ENCODE measurements at regions not wholly inside any gene's neighbourhood (a gene's known extent, or its start where the extent isn't known, plus 50 kb on each side); places are given as distances from the start of the nearest gene placed in this dataset.

- no peak for DNase-seq (ENCODE audit: low spot score)
- intact Hi-C loops (cut with DNase I), result no loop called here
Observed at GRCh38 chr13:89749888-89750287, 1597.6 kb upstream of the MIR17HG start.

DNA sequence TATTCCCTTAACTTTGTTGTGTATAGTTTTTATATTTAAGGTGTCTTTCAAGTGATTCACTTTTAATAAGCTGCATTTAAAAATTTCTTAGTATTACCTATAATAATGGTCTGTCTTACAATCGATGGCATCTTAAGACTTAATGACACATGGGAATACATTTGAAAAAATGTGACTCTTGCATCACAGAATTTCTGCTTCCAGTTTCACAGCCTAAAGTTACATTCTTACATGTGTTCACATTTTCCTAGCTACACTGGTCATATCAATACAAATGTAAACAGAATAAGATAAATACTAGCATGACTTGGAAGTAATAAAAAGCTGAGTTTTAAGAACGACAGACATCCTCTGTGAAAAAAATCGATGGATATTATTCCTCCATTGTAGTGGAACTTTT is 1597.1 kb upstream of the MIR17HG start:
- no peak for DNase-seq (ENCODE audit: low spot score)
- intact Hi-C loops (cut with DNase I), result no loop called here

GRCh38 chr13:89751432-89751930 is 1596.0 kb upstream of the MIR17HG start:
- intact Hi-C loops (cut with DNase I), result no loop called here
- DNase-seq (ENCODE audit: low spot score), result no peak

DNA sequence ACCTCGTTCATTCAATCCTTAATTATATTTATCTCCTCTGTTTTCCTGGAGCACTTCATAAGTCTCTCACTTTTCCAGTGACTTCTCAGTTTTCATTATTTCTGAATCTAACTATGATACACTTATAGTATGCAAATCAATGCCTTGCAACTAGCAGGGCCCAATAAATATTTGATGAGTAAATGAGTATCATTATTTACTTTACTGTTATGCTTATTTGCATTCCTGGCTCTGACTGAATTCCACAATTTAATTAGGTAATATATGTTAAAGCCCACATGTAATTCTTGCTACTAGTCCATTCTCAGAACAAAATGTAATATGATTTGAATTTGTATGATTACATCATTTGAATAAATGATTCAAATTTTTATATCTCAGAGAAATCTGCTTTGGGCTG is 1595.1 kb upstream of the MIR17HG start:
- intact Hi-C loops (cut with DNase I), result no loop called here
- DNase-seq (ENCODE audit: low spot score), result no peak

DNA sequence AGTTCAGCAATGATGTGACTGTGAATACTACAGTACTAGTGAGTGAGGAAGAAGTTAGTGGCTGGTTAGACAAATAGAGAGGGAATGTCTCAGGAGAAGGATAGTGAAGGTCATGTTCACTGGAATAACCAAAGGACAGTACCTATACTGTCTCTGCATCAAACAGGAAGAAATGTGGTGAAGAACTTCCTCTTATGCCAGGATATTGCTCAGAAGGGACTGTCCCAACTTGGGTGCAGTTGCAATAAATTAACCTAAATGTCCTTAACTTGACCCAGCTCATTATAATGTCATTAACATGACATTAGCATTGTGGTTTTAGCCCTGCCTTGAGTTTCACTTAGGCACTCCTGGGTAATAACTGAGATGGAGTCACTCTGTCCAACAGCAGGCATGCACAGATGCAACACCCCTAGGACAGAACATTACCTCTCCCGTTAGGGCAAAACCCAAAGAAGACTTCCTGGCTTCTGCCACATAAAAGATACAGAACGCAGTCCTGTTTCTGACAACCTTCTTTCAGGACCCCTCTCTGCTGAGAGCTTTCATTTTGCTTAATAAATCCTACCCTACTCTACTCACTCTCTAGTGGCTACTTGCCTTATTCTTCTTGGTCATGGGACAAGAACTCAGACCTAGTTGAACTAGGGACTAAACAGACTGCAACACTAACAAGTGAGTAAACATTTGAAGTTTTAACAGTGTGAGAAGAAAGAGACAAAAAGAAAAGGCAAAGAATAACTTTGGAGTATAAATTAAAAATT is 1591.6 kb upstream of the MIR17HG start:
- no peak for DNase-seq (ENCODE audit: low spot score)
- intact Hi-C loops (cut with DNase I), result no loop called here

DNA sequence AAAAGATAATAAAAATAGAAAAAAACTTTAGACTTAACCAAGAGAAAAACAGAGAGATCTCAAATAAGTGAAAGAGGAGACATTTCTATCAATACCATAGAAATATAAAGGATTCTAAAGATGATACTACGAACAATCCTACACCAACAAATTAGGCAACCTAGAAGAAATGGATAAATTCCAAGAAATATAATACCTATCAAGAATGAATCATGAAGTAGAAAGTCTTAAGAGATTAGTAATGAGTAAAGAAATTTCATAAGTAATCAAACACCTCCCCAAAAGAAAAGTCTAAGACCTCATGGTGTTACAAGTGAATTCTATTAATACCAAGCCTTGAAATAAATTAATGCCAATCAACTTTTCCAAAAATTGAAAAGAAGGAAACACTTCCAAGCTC is 1584.5 kb upstream of the MIR17HG start:
- intact Hi-C loops (cut with DNase I), result no loop called here
- no peak for DNase-seq (ENCODE audit: low spot score)

GRCh38 chr13:89783221-89783755 is 1564.2 kb upstream of the MIR17HG start:
- intact Hi-C loops (cut with DNase I), result no loop called here
- no peak for DNase-seq (ENCODE audit: low spot score)

GRCh38 chr13:89784161-89784809 is 1563.2 kb upstream of the MIR17HG start:
- intact Hi-C loops (cut with DNase I), result no loop called here
- no peak for DNase-seq (ENCODE audit: low spot score)

GRCh38 chr13:89786531-89786930 is 1561.0 kb upstream of the MIR17HG start:
- intact Hi-C loops (cut with DNase I), result no loop called here

GRCh38 chr13:89790696-89791095 is 1556.8 kb upstream of the MIR17HG start:
- intact Hi-C loops (cut with DNase I), result no loop called here
- DNase-seq (ENCODE audit: low spot score), result no peak

More at GRCh38 chr13:89786531-89786930, 1561.0 kb upstream of the MIR17HG start:
- no peak for DNase-seq (ENCODE audit: low spot score)

- intact Hi-C loops (cut with DNase I), result no loop called here
- DNase-seq (ENCODE audit: low spot score), result no peak
Observed at GRCh38 chr13:89791971-89792630, 1555.4 kb upstream of the MIR17HG start.

DNA sequence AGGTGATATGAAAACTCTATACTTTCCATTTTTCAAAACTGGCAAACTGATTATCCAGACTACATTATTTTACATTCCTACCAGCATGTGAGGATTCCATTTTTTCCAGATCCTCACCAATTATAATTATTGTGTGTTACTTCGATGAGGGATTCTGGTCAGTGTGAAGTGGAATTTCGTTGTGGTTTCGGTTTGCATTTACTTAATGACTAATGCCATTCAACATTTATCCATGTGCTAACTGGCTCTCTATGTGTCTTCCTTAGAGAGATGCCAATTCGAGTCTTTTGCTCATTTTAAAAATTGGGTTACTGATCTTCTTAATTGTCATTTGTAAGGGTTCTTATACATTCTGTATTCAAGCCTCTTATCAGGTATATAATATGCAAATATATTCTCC is 1551.3 kb upstream of the MIR17HG start:
- DNase-seq (ENCODE audit: low spot score), result no peak
- intact Hi-C loops (cut with DNase I), result no loop called here

- intact Hi-C loops (cut with DNase I), result no loop called here
- DNase-seq (ENCODE audit: low spot score), result no peak
Observed at GRCh38 chr13:89803839-89804238, 1543.6 kb upstream of the MIR17HG start.

- DNase-seq (ENCODE audit: low spot score), result no peak
- intact Hi-C loops (cut with DNase I), result no loop called here
Observed at GRCh38 chr13:89806594-89806993, 1540.9 kb upstream of the MIR17HG start.

GRCh38 chr13:89812856-89813255 is 1534.6 kb upstream of the MIR17HG start:
- no peak for DNase-seq (ENCODE audit: low spot score)
- intact Hi-C loops (cut with DNase I), result no loop called here

DNA sequence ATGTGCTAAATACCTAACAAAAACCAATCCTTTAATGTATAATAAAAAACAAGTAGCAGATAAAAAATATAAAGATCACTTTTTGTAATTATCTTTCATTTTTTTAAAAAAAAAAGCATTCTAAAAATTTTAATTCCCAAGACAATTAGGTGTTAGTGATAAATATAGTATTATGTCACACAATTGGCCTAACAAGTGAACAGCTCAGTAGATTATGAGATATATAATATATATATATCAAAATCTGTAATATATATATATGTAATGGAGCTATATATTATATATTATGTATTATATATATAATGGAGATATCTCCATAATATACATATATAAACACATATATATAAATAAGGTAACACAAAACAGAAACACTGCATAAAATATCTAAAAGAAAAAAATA is 1531.1 kb upstream of the MIR17HG start:
- intact Hi-C loops (cut with DNase I), result no loop called here

GRCh38 chr13:89822467-89822866 is 1525.0 kb upstream of the MIR17HG start:
- DNase-seq (ENCODE audit: low spot score), result no peak
- intact Hi-C loops (cut with DNase I), result no loop called here

More for the DNA sequence above, 1531.1 kb upstream of the MIR17HG start:
- DNase-seq (ENCODE audit: low spot score), result no peak

- intact Hi-C loops (cut with DNase I), result no loop called here
- DNase-seq (ENCODE audit: low spot score), result no peak
Observed at GRCh38 chr13:89827552-89827951, 1519.9 kb upstream of the MIR17HG start.

DNA sequence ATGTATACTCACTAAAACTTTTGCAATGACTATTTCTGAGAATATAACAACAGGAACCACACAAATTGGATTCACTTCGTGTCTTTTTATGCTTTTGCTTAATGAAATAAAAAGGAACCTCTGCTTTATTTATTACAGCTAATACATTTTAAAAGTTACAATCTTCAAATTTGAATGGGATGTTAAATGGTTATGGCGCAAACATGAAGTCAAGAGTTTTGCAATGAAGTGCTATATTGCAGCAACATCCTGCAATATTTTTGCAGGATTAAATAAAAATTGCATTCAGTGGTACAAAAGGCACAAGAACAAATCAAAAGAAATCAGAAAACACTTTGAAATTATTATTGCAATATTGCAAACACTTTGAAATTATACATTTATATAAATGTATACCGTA is 1519.0 kb upstream of the MIR17HG start:
- intact Hi-C loops (cut with DNase I), result no loop called here
- DNase-seq (ENCODE audit: low spot score), result no peak

DNA sequence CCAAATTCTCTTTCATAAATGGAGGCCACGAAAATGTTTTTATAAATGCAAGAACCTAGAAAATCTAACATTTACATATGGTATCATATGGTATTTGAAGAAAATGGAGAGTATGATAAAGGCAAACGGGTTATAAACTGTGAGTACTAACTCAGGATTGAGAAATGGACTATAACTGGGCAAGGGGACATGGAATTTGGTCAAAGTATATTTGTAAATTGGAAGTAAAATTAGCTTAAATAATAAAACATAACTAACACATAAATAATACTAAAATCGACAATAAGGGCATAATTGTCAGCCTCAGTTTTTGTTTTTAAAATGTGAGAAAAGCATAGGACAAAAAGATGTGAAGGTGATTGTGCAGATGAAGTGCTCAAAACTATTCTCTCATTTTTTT is 1516.3 kb upstream of the MIR17HG start:
- intact Hi-C loops (cut with DNase I), result no loop called here
- no peak for DNase-seq (ENCODE audit: low spot score)

All from posterior vena cava (tissue), 2 donors.